ENCODE measurements at regions not wholly inside any gene's neighbourhood (a gene's known extent, or its start where the extent isn't known, plus 50 kb on each side); places are given as distances from the start of the nearest gene placed in this dataset.

- peak in 1 of 2 donors; percentile 4 for TF ChIP-seq CTCF (conservative IDR thresholded peaks at IDR 0.05 in 1 of 2, IDR thresholded peaks at IDR 0.05 in 1 of 2; ENCODE audit: extremely low read depth in 1 of 2, insufficient read depth in 1 of 2, low read depth in 1 of 2, low read length in 2 of 2)
- no peak for TF ChIP-seq EZH2 (IDR thresholded peaks at IDR 0.05; ENCODE audit: borderline replicate concordance, low read length)
These were observed 327.1 kb downstream of the MAFB start for GRCh38 chr20:40361916-40362315.
